Loucy (cell line): ENCODE measurements at regions not wholly inside any gene's neighbourhood (a gene's known extent, or its start where the extent isn't known, plus 50 kb on each side); places are given as distances from the start of the nearest gene placed in this dataset.

Experiments used
- EZH2phosphoT487 ChIP-seq: fragments of 200-600 bp; IDR thresholded peaks from 2 replicates; pipeline ENCODE4 v1.6.1; 2018; ENCODE audit warnings: antibody characterized with exemption, mild to moderate bottlenecking, moderate library complexity, borderline replicate concordance
- TF ChIP-seq, protein P1 (sequence below): fragments of 200-600 bp; sonication (generic); conservative IDR thresholded peaks from 2 replicates; pipeline ENCODE4 v1.5.1; 2014; ENCODE audit warnings: mild to moderate bottlenecking, antibody characterized with exemption, low read length

DNA sequence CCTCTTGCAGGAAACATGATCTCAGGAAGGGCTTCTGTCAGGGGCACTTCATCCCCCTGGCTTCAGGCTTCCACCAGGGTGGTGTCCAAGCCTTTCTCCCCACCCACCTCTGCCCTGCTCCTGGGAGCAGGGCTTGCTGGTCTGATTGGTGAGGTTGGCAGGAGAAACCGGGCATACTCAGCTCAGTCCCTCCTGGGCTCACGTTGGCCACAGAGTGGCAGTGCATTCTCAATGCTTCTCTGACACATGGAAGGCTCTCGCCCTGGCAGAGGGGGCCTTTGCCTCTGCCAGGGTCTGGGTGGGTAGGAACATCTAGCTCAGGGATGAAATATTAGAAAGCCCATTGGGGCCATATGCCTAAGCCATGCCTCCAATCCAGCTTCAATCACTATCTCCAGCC is 142.8 kb downstream of the AXIN2 start:
- TF ChIP-seq, protein P1, sequence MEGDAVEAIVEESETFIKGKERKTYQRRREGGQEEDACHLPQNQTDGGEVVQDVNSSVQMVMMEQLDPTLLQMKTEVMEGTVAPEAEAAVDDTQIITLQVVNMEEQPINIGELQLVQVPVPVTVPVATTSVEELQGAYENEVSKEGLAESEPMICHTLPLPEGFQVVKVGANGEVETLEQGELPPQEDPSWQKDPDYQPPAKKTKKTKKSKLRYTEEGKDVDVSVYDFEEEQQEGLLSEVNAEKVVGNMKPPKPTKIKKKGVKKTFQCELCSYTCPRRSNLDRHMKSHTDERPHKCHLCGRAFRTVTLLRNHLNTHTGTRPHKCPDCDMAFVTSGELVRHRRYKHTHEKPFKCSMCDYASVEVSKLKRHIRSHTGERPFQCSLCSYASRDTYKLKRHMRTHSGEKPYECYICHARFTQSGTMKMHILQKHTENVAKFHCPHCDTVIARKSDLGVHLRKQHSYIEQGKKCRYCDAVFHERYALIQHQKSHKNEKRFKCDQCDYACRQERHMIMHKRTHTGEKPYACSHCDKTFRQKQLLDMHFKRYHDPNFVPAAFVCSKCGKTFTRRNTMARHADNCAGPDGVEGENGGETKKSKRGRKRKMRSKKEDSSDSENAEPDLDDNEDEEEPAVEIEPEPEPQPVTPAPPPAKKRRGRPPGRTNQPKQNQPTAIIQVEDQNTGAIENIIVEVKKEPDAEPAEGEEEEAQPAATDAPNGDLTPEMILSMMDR, result peak; percentile 33; the same call in 1 of the 2 replicates
- no peak for TF ChIP-seq EZH2phosphoT487
